ENCODE measurements at regions not wholly inside any gene's neighbourhood (a gene's known extent, or its start where the extent isn't known, plus 50 kb on each side); places are given as distances from the start of the nearest gene placed in this dataset.

DNA sequence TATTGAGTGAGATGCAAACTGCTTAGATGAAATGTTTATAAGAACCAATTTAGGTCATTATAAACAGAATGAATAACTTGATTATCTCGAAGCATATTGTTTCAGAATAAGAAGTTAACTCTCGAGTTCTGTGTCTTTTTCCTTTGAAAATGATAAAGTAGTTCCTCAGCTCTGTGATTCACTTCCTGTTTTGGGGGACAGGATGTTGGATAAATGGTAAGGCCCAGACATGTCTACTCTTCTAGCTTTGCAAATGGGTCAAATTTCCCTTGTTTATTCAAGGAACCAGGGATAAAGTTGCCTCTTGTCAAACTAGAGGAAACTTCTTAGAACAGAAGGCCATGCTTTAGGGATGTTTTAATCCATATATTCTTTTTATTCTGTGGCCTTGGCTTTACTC lies 246.9 kb downstream of the SOX4 start:
- H3K27me3 ChIP-seq (ENCODE audit: control insufficient read depth in 1 of 2, insufficient read depth in 1 of 2, low read length in 2 of 2), result no peaks in the 10 kb centered on the region
- 37% methylated on average over 2 of the region's 2 CpGs for WGBS
- H3K9ac ChIP-seq (ENCODE audit: low read length), result no peak overlapping the region
- H3K79me1 ChIP-seq (replicated peaks; ENCODE audit: low read length, poor library complexity, severe bottlenecking), result no peaks in the 10 kb centered on the region
- H3K14ac ChIP-seq (ENCODE audit: low read length in 2 of 2), result no peak overlapping the region
- H3K4me3 ChIP-seq (ENCODE audit: insufficient read depth in 1 of 2, low read depth in 1 of 2, low read length in 2 of 2), result no peak overlapping the region
- no peaks in the 10 kb centered on the region for H3K9me3 ChIP-seq (ENCODE audit: control insufficient read depth, low read length)
- no peak overlapping the region for H3K27ac ChIP-seq (ENCODE audit: low read length, poor library complexity, severe bottlenecking)
- H2BK120ac ChIP-seq (ENCODE audit: low read depth, low read length), result no peak overlapping the region
- H2AFZ ChIP-seq (ENCODE audit: low read depth, low read length), result no peak overlapping the region
- no peak overlapping the region for H4K91ac ChIP-seq (ENCODE audit: low read length)
- no peak overlapping the region for H2BK5ac ChIP-seq (ENCODE audit: low read depth, low read length, poor library complexity, severe bottlenecking)
- no peaks in the 10 kb centered on the region for H3K4me1 ChIP-seq (ENCODE audit: control insufficient read depth, insufficient read depth, low read depth, low read length)
- peak; percentile 49 for DNase-seq
- no peak overlapping the region for H4K8ac ChIP-seq (ENCODE audit: low read length)
- H3K4ac ChIP-seq (ENCODE audit: low read depth in 1 of 2, low read length in 2 of 2), result no peak overlapping the region
- no peak overlapping the region for H2AK5ac ChIP-seq (ENCODE audit: low read length, severe bottlenecking)
- no peak overlapping the region for H3K4me2 ChIP-seq (ENCODE audit: low read length, poor library complexity, severe bottlenecking)
- H2BK15ac ChIP-seq (ENCODE audit: low read depth, poor library complexity, severe bottlenecking), result no peak overlapping the region
- no peak overlapping the region for H3K18ac ChIP-seq (ENCODE audit: low read depth in 1 of 2, low read length in 2 of 2)
- no peak overlapping the region for H3K23ac ChIP-seq (ENCODE audit: low read length in 2 of 2)
- no peaks in the 10 kb centered on the region for H3K36me3 ChIP-seq (ENCODE audit: control insufficient read depth in 1 of 2, insufficient read depth in 2 of 2, low read depth in 1 of 2, low read length in 2 of 2)
- no peak overlapping the region for H2BK12ac ChIP-seq (ENCODE audit: low read length in 2 of 2)

DNA sequence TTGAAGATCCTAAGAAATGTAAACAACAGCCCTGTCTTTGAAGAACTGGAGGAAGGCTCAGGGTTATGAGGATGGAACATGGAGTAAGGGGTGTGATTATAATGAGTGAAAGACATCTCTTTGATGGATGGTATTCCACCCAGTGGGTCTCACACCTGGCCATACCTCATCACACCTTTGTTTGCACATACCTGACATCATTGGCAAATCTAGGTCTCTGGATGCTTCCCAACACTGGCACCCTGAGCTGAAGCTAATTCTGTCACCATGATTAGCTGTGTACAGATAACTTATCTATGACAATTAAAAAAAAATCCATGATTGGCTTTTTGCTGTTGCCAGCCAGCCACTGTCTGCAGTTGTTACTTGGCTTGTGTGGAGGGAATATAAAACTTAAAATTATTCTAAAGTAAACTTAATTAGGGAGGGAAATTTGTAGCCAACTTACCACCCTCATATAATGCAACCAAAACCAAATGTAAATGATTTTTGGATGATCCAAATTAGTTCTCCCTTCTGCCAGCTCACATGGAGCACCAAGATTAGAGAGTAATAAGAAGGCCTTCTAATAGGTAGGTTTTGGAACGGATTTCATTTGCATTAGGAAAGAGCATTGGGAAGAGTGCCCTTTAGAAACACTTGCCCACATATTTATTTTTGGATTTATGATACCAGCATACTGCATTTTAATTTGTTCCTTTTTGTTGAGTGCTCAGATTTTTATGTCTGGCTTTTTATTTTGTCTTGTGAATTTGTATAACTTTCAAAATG lies 249.5 kb downstream of the SOX4 start:
- Histone ChIP-seq H2AFZ (ENCODE audit: low read depth, low read length) (no peak overlapping the region), H3K4me2 (ENCODE audit: low read length, poor library complexity, severe bottlenecking) (no peak overlapping the region), H4K8ac (ENCODE audit: low read length) (no peak overlapping the region), H2BK12ac (ENCODE audit: low read length in 2 of 2) (no peak overlapping the region), H2BK5ac (ENCODE audit: low read depth, low read length, poor library complexity, severe bottlenecking) (no peak overlapping the region), H3K4me1 (ENCODE audit: control insufficient read depth, insufficient read depth, low read depth, low read length) (peaks cover 6% of the 10 kb centered on the region), H2BK120ac (ENCODE audit: low read depth, low read length) (no peak overlapping the region), H3K79me1 (replicated peaks; ENCODE audit: low read length, poor library complexity, severe bottlenecking) (no peaks in the 10 kb centered on the region), H2AK5ac (ENCODE audit: low read length, severe bottlenecking) (no peak overlapping the region), H3K27me3 (ENCODE audit: control insufficient read depth in 1 of 2, insufficient read depth in 1 of 2, low read length in 2 of 2) (no peaks in the 10 kb centered on the region), H3K4ac (ENCODE audit: low read depth in 1 of 2, low read length in 2 of 2) (no peak overlapping the region), H3K36me3 (ENCODE audit: control insufficient read depth in 1 of 2, insufficient read depth in 2 of 2, low read depth in 1 of 2, low read length in 2 of 2) (no peaks in the 10 kb centered on the region), H2BK15ac (ENCODE audit: low read depth, poor library complexity, severe bottlenecking) (no peak overlapping the region), H3K14ac (ENCODE audit: low read length in 2 of 2) (no peak overlapping the region), H3K4me3 (ENCODE audit: insufficient read depth in 1 of 2, low read depth in 1 of 2, low read length in 2 of 2) (no peak overlapping the region), H4K91ac (ENCODE audit: low read length) (no peak overlapping the region), H3K23ac (ENCODE audit: low read length in 2 of 2) (no peak overlapping the region), H3K27ac (ENCODE audit: low read length, poor library complexity, severe bottlenecking) (no peak overlapping the region), H3K18ac (ENCODE audit: low read depth in 1 of 2, low read length in 2 of 2) (no peak overlapping the region), H3K9ac (ENCODE audit: low read length) (no peak overlapping the region), H3K9me3 (ENCODE audit: control insufficient read depth, low read length) (no peaks in the 10 kb centered on the region)
- no peak for DNase-seq
- WGBS, result no CpG with 5 or more reads among the region's 1 CpG

DNA sequence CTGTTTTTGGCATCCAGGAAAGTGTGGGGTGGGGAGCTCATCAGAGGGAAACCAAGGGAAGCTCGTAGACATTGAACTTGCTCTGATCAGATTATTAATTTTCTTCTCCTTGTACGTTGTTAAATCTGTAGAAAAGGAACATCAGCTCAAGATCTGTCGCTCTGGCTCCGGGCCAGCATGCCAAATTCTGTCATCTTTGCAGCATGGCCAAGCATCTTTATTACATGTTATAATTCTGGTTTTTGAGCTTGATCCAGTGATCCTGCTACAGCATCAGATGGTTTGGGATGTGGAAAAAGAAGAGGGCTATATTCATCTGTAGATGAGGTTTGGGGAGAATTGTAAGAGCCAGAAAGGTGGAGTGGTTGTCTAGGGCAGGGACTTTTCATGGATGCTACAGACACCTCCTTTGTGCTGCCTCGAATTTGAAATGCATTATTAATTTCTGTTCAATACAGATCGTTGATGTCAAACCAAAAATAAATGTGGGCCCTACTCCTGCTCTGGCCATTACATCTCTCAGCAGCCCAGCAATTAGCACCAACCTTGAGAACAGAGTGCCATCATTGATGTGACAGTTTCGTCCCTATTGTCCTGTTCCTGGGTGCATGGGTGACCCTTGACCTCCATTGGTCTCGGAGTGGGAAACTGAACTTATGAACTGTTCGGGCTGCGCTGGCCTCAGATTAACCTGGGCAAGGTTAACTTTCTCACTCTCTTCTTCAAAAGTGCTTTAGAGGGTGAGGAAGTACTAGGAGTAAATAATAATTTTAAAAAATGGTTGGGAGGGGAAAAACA lies 250.8 kb downstream of the SOX4 start:
- no peak overlapping the region for H2BK15ac ChIP-seq (ENCODE audit: low read depth, poor library complexity, severe bottlenecking)
- no peaks in the 10 kb centered on the region for H3K79me1 ChIP-seq (replicated peaks; ENCODE audit: low read length, poor library complexity, severe bottlenecking)
- WGBS, result 86% methylated on average over 8 of the region's 10 CpGs
- no peak overlapping the region for H2BK5ac ChIP-seq (ENCODE audit: low read depth, low read length, poor library complexity, severe bottlenecking)
- peak overlapping the region in 1 of 2 experiments; percentile 59 for H3K18ac ChIP-seq (ENCODE audit: low read depth in 1 of 2, low read length in 2 of 2)
- H2BK12ac ChIP-seq (ENCODE audit: low read length in 2 of 2), result no peak overlapping the region
- no peaks in the 10 kb centered on the region for H3K36me3 ChIP-seq (ENCODE audit: control insufficient read depth in 1 of 2, insufficient read depth in 2 of 2, low read depth in 1 of 2, low read length in 2 of 2)
- H3K27me3 ChIP-seq (ENCODE audit: control insufficient read depth in 1 of 2, insufficient read depth in 1 of 2, low read length in 2 of 2), result no peaks in the 10 kb centered on the region
- no peak overlapping the region for H3K9ac ChIP-seq (ENCODE audit: low read length)
- peaks cover 6% of the 10 kb centered on the region for H3K4me1 ChIP-seq (ENCODE audit: control insufficient read depth, insufficient read depth, low read depth, low read length)
- no peak overlapping the region for H2AK5ac ChIP-seq (ENCODE audit: low read length, severe bottlenecking)
- H3K14ac ChIP-seq (ENCODE audit: low read length in 2 of 2), result no peak overlapping the region
- no peak overlapping the region for H3K4ac ChIP-seq (ENCODE audit: low read depth in 1 of 2, low read length in 2 of 2)
- no peak overlapping the region for H3K4me2 ChIP-seq (ENCODE audit: low read length, poor library complexity, severe bottlenecking)
- H3K4me3 ChIP-seq (ENCODE audit: insufficient read depth in 1 of 2, low read depth in 1 of 2, low read length in 2 of 2), result no peak overlapping the region
- H3K27ac ChIP-seq (ENCODE audit: low read length, poor library complexity, severe bottlenecking), result no peak overlapping the region
- no peak overlapping the region for H2AFZ ChIP-seq (ENCODE audit: low read depth, low read length)
- H3K9me3 ChIP-seq (ENCODE audit: control insufficient read depth, low read length), result no peaks in the 10 kb centered on the region
- no peak overlapping the region for H2BK120ac ChIP-seq (ENCODE audit: low read depth, low read length)
- no peak for DNase-seq
- H3K23ac ChIP-seq (ENCODE audit: low read length in 2 of 2), result no peak overlapping the region
- no peak overlapping the region for H4K91ac ChIP-seq (ENCODE audit: low read length)
- H4K8ac ChIP-seq (ENCODE audit: low read length), result no peak overlapping the region

DNA sequence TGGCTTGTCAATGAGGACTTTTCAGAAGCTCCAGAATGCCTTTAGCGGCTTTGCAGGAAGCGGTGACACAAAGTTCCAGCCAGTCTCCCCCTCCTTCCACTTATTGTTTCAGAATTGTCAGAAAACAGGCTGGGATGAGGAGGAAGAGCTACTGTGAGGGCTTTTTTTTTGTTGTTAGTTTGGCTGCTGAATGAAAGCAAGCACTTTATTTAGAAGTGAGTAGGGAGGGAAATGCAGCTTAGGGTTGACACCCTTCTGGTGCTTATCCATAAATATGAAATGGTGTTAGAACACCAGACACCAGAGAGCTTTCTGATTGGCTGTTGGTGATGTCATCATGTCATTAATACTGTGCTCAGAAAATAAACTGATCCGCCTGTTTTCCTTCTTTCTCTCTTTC lies 251.5 kb downstream of the SOX4 start:
- Histone ChIP-seq H3K79me1 (replicated peaks; ENCODE audit: low read length, poor library complexity, severe bottlenecking) (no peaks in the 10 kb centered on the region), H3K9ac (ENCODE audit: low read length) (no peak overlapping the region), H3K27me3 (ENCODE audit: control insufficient read depth in 1 of 2, insufficient read depth in 1 of 2, low read length in 2 of 2) (no peaks in the 10 kb centered on the region), H3K4ac (ENCODE audit: low read depth in 1 of 2, low read length in 2 of 2) (no peak overlapping the region), H2AK5ac (ENCODE audit: low read length, severe bottlenecking) (peak overlapping the region; percentile 45), H3K18ac (ENCODE audit: low read depth in 1 of 2, low read length in 2 of 2) (peak overlapping the region in 1 of 2 experiments; percentile 16), H2BK15ac (ENCODE audit: low read depth, poor library complexity, severe bottlenecking) (no peak overlapping the region), H3K14ac (ENCODE audit: low read length in 2 of 2) (no peak overlapping the region), H3K27ac (ENCODE audit: low read length, poor library complexity, severe bottlenecking) (no peak overlapping the region), H2AFZ (ENCODE audit: low read depth, low read length) (no peak overlapping the region), H4K91ac (ENCODE audit: low read length) (no peak overlapping the region), H2BK5ac (ENCODE audit: low read depth, low read length, poor library complexity, severe bottlenecking) (no peak overlapping the region), H3K23ac (ENCODE audit: low read length in 2 of 2) (no peak overlapping the region), H3K9me3 (ENCODE audit: control insufficient read depth, low read length) (no peaks in the 10 kb centered on the region), H3K4me3 (ENCODE audit: insufficient read depth in 1 of 2, low read depth in 1 of 2, low read length in 2 of 2) (no peak overlapping the region), H2BK12ac (ENCODE audit: low read length in 2 of 2) (no peak overlapping the region), H3K4me2 (ENCODE audit: low read length, poor library complexity, severe bottlenecking) (no peak overlapping the region), H2BK120ac (ENCODE audit: low read depth, low read length) (no peak overlapping the region), H4K8ac (ENCODE audit: low read length) (no peak overlapping the region), H3K36me3 (ENCODE audit: control insufficient read depth in 1 of 2, insufficient read depth in 2 of 2, low read depth in 1 of 2, low read length in 2 of 2) (no peaks in the 10 kb centered on the region), H3K4me1 (ENCODE audit: control insufficient read depth, insufficient read depth, low read depth, low read length) (peaks cover 6% of the 10 kb centered on the region)
- WGBS, result 83% methylated on average over 1 of the region's 3 CpGs
- no peak for DNase-seq

Data from mesenchymal stem cell (in vitro differentiated cells and primary cell).